Epidermal melanocyte (primary cell): ENCODE measurements at regions not wholly inside any gene's neighbourhood (a gene's known extent, or its start where the extent isn't known, plus 50 kb on each side); places are given as distances from the start of the nearest gene placed in this dataset.

Experiments
- DNase-seq: peaks from one replicate; pipeline ENCODE4 v3.0.0; 2011; ENCODE audit warnings: low spot score; ENCODE audit not compliant: insufficient read length

GRCh38 chr1:169009666-169010065 is 96.8 kb upstream of the ATP1B1 start:
- no peak for DNase-seq

GRCh38 chr1:169012416-169012815 is 94.1 kb upstream of the ATP1B1 start:
- no peak for DNase-seq

GRCh38 chr1:169013821-169014220 is 92.7 kb upstream of the ATP1B1 start:
- no peak for DNase-seq

- DNase-seq, result no peak
Measured at GRCh38 chr1:169015464-169015863, 91.0 kb upstream of the ATP1B1 start.

- DNase-seq, result no peak
Measured at GRCh38 chr1:169018751-169019150, 87.7 kb upstream of the ATP1B1 start.

- DNase-seq, result no peak
Measured at GRCh38 chr1:169019419-169020058, 87.0 kb upstream of the ATP1B1 start.

- DNase-seq, result no peak
Measured at GRCh38 chr1:169020684-169021083, 85.8 kb upstream of the ATP1B1 start.

- no peak for DNase-seq
Measured at GRCh38 chr1:169022648-169023047, 83.8 kb upstream of the ATP1B1 start.

- DNase-seq, result no peak
Measured at GRCh38 chr1:169024255-169024654, 82.2 kb upstream of the ATP1B1 start.

- no peak for DNase-seq
Measured at GRCh38 chr1:169024800-169025271, 81.7 kb upstream of the ATP1B1 start.

GRCh38 chr1:169025412-169025811 is 81.1 kb upstream of the ATP1B1 start:
- DNase-seq, result no peak

GRCh38 chr1:169027607-169028320 is 78.7 kb upstream of the ATP1B1 start:
- no peak for DNase-seq

- no peak for DNase-seq
Measured at GRCh38 chr1:169031566-169032224, 74.8 kb upstream of the ATP1B1 start.

- no peak for DNase-seq
Measured at GRCh38 chr1:169041366-169041765, 65.1 kb upstream of the ATP1B1 start.

- DNase-seq, result no peak
Measured at GRCh38 chr1:169042377-169042776, 64.1 kb upstream of the ATP1B1 start.

GRCh38 chr1:169043823-169044222 is 62.7 kb upstream of the ATP1B1 start:
- no peak for DNase-seq

GRCh38 chr1:169044296-169044695 is 62.2 kb upstream of the ATP1B1 start:
- no peak for DNase-seq

- DNase-seq, result no peak
Measured at GRCh38 chr1:169044971-169045370, 61.5 kb upstream of the ATP1B1 start.

GRCh38 chr1:169046671-169047070 is 59.8 kb upstream of the ATP1B1 start:
- DNase-seq, result no peak

- no peak for DNase-seq
Measured at GRCh38 chr1:169047074-169047473, 59.4 kb upstream of the ATP1B1 start.

- DNase-seq, result no peak
Measured at GRCh38 chr1:169048043-169048442, 58.4 kb upstream of the ATP1B1 start.

GRCh38 chr1:169049258-169049938 is 57.1 kb upstream of the ATP1B1 start:
- DNase-seq, result no peak
